GM12878 (cell line): ENCODE measurements at regions not wholly inside any gene's neighbourhood (a gene's known extent, or its start where the extent isn't known, plus 50 kb on each side); places are given as distances from the start of the nearest gene placed in this dataset.
A peak's percentile ranks its signal among the peaks of the same experiment; 100 is the strongest.

Source experiments
- ATAC-seq: fragments of 200-7000 bp; cut with Tn5 transposase; 3 replicates; pipeline ENCODE4 v1.9.1; 2020; ENCODE audit warnings: mild to moderate bottlenecking, moderate library complexity
- BruUV-seq: library from RNA; stranded (reverse); fragments of 400-500 nt; replicated peaks from 2 replicates; lab custom pipeline; 2021; lab: Mats Ljungman, UMichigan
- CTCF ChIA-PET: fragments of 300-600 bp; sonication (Branson Sonifier 250); formaldehyde crosslinking; extraction: SDS; loops from one replicate; lab custom pipeline; 2021; ENCODE audit warnings: inconsistent platforms; lab: Yijun Ruan, JAX
- POLR2A ChIA-PET: fragments of 350-600 bp; formaldehyde crosslinking; extraction: SDS; loops from one replicate; lab custom pipeline; 2021; ENCODE audit warnings: inconsistent platforms; lab: Charles Lee
- RAD21 ChIA-PET: fragments of 300-600 bp; sonication (Branson Sonifier 250); formaldehyde crosslinking; loops from one replicate; lab custom pipeline; 2023; ENCODE audit warnings: antibody characterized with exemption; ENCODE audit not compliant: unreplicated experiment; lab: Charles Lee
- SMC1A ChIA-PET: fragments of 300-600 bp; sonication (Branson Sonifier 250); formaldehyde crosslinking; loops from one replicate; lab custom pipeline; 2023; ENCODE audit not compliant: unreplicated experiment, uncharacterized antibody; lab: Charles Lee
- DNase-seq: peaks from one replicate; pipeline ENCODE4 v3.0.0-alpha.2; 2011; ENCODE audit warnings: low read depth, low spot score
- FAIRE-seq: peaks from 3 replicates; lab custom pipeline; 2011; peaks lifted over from hg19 to GRCh38; lab: Jason Lieb, UNC
- H2AFZ ChIP-seq: 2 replicates; pipeline ENCODE4 v1.6.0; 2011; ENCODE audit warnings: low read depth, low read length, control low read depth; ENCODE audit not compliant: control insufficient read depth
- H3K27ac ChIP-seq: 2 replicates; pipeline ENCODE4 v1.5.1; 2011; ENCODE audit warnings: control low read depth; ENCODE audit not compliant: control insufficient read depth, insufficient read depth
- H3K27me3 ChIP-seq, 2 experiments: replicated peaks in 1 of 2; 2 replicates each; pipeline versions ENCODE4 v1.6.0 to v1.6.1; 2011; ENCODE audit warnings: low read length in 1 of 2; ENCODE audit not compliant: control insufficient read depth in 2 of 2, insufficient read depth in 2 of 2
- H3K36me3 ChIP-seq, 2 experiments: 2 replicates each; pipeline ENCODE4 v1.5.1; 2011; ENCODE audit warnings: low read length in 1 of 2; ENCODE audit not compliant: control insufficient read depth in 2 of 2, insufficient read depth in 2 of 2
- H3K4me1 ChIP-seq: 2 replicates; pipeline ENCODE4 v1.6.1; 2011; ENCODE audit warnings: mild to moderate bottlenecking, low read length, moderate library complexity, mixed read lengths; ENCODE audit not compliant: control insufficient read depth, insufficient read depth
- H3K4me2 ChIP-seq: 2 replicates; pipeline ENCODE4 v1.6.0; 2011; ENCODE audit warnings: control low read depth; ENCODE audit not compliant: control insufficient read depth, insufficient read depth
- H3K4me3 ChIP-seq: fragments of 200-600 bp; sonication (generic); 2 replicates; pipeline ENCODE4 v1.5.1; 2016
- H3K79me2 ChIP-seq: 2 replicates; pipeline ENCODE4 v1.6.0; 2011; ENCODE audit warnings: low read length; ENCODE audit not compliant: control insufficient read depth, insufficient read depth
- H3K9ac ChIP-seq: 2 replicates; pipeline ENCODE4 v1.8.0; 2011; ENCODE audit warnings: low read length, control low read depth, mixed read lengths; ENCODE audit not compliant: control insufficient read depth, insufficient read depth
- H3K9me3 ChIP-seq: replicated peaks from 3 replicates; pipeline ENCODE4 v1.5.1; 2011; ENCODE audit warnings: mild to moderate bottlenecking, low read length; ENCODE audit not compliant: control insufficient read depth, insufficient read depth
- H4K20me1 ChIP-seq: 2 replicates; pipeline ENCODE4 v1.6.0; 2011; ENCODE audit not compliant: control insufficient read depth, insufficient read depth
- CEBPZ ChIP-seq: fragments of 150-350 bp; IDR thresholded peaks from 2 replicates; pipeline ENCODE4 v1.6.1; 2016; ENCODE audit warnings: low read depth, low read length
- CHD1 ChIP-seq: IDR thresholded peaks from 2 replicates; pipeline ENCODE4 v1.6.1; 2012; ENCODE audit warnings: low read depth, low read length, improper control_type of control experiment
- IRF5 ChIP-seq: fragments of 450-650 bp; IDR thresholded peaks from 2 replicates; pipeline ENCODE4 v1.6.1; 2017; ENCODE audit warnings: borderline replicate concordance
- MLLT1 ChIP-seq: fragments of 450-650 bp; IDR thresholded peaks from 2 replicates; pipeline ENCODE4 v1.6.1; 2016; ENCODE audit warnings: mild to moderate bottlenecking
- MTA3 ChIP-seq: IDR thresholded peaks from 2 replicates; pipeline ENCODE4 v1.6.1; 2012; ENCODE audit warnings: low read length, inconsistent platforms, borderline replicate concordance
- RAD21 ChIP-seq: IDR thresholded peaks from 2 replicates; pipeline ENCODE4 v1.6.1; 2011; ENCODE audit warnings: mild to moderate bottlenecking, low read depth, low read length, moderate library complexity; ENCODE audit not compliant: insufficient read depth
- SMAD1 ChIP-seq: fragments of 450-650 bp; IDR thresholded peaks from 2 replicates; pipeline ENCODE4 v1.6.1; 2018; ENCODE audit warnings: mild to moderate bottlenecking, low read depth; ENCODE audit not compliant: partially characterized antibody
- SMC3 ChIP-seq: IDR thresholded peaks from 2 replicates; pipeline ENCODE4 v1.6.1; 2011; ENCODE audit warnings: low read length, improper control_type of control experiment, borderline replicate concordance
- ZNF384 ChIP-seq: IDR thresholded peaks from 2 replicates; pipeline ENCODE4 v1.6.1; 2012; ENCODE audit warnings: low read depth, mild to moderate bottlenecking, low read length, improper control_type of control experiment, borderline replicate concordance
- WGBS: methylation state at CpG from one replicate; pipeline ENCODE4 v1.1.6; 2016; ENCODE audit warnings: low lambda C conversion rate; ENCODE audit not compliant: insufficient replicate concordance, insufficient coverage; ENCODE audit errors: missing lambda C conversion rate; 5-methylcytosine and 5-hydroxymethylcytosine counted together
- in situ Hi-C: fragments of 300-500 bp; cut with MboI; formaldehyde crosslinking; loops from 9 replicates; pipeline ENCODE4 v1.14.3; 2018; ENCODE audit warnings: mixed read lengths
- intact Hi-C: fragments of 100-400 bp; cut with micrococcal nuclease; formaldehyde crosslinking; loops from one replicate; pipeline ENCODE4 v1.14.2; 2022; ENCODE audit not compliant: unreplicated experiment
- TF ChIP-seq, protein P1 (sequence below), 3 experiments: IDR thresholded peaks in 2 of 3; conservative IDR thresholded peaks in 1 of 3; 2 replicates each; pipeline ENCODE4 v1.5.1; 2011; ENCODE audit warnings: low read depth in 3 of 3, low read length in 3 of 3, mild to moderate bottlenecking in 3 of 3, control low read depth in 2 of 3, moderate library complexity in 2 of 3, inconsistent platforms in 1 of 3, mixed read lengths in 1 of 3; ENCODE audit not compliant: control insufficient read depth in 2 of 3, insufficient read depth in 1 of 3; ENCODE audit errors: extremely low read depth in 1 of 3
- TF ChIP-seq, protein P2 (sequence below): IDR thresholded peaks from 2 replicates; pipeline ENCODE4 v1.6.1; 2012; ENCODE audit warnings: low read depth, low read length, improper control_type of control experiment

DNA sequence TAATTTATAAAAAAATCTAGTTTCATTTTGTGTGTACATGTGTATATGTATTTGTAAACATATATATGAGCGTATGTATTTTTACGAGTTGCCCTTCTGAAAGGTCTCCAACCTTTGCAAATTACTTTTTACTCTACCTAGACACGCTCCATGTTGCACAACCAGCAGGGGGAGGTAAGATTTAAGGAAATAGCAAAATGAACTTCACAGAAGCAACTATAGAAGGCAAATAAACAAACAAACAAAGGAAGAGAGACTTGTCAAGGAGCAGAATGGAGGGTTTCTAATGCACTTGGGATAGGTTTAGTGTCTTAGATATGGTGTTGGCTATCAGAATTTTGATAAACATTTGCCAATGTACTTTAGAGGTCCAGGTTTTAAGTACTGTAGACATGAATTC is 820.5 kb upstream of the POU3F3 start:
- no TSS peak for BruUV-seq
- ATAC-seq = no peak
- Histone ChIP-seq H3K27ac (no peak overlapping the region), H3K9me3 (no peaks in the 10 kb centered on the region), H3K9ac (no peak overlapping the region), H3K4me3 (no peak overlapping the region), H4K20me1 (no peaks in the 10 kb centered on the region), H3K4me2 (no peak overlapping the region)
- in situ Hi-C loops = loop anchor here (25.0 kb wide), 1 partner anchor 829 kb away; the partner anchor contains the start of gene POU3F3
- CTCF ChIA-PET = interaction anchor here (0.8 to 1.2 kb wide), 3 partner anchors 85 to 816 kb away, joined by 3 to 5 read pairs (median 3); no protein-coding TSS in a partner anchor
- TF ChIP-seq, protein P1, sequence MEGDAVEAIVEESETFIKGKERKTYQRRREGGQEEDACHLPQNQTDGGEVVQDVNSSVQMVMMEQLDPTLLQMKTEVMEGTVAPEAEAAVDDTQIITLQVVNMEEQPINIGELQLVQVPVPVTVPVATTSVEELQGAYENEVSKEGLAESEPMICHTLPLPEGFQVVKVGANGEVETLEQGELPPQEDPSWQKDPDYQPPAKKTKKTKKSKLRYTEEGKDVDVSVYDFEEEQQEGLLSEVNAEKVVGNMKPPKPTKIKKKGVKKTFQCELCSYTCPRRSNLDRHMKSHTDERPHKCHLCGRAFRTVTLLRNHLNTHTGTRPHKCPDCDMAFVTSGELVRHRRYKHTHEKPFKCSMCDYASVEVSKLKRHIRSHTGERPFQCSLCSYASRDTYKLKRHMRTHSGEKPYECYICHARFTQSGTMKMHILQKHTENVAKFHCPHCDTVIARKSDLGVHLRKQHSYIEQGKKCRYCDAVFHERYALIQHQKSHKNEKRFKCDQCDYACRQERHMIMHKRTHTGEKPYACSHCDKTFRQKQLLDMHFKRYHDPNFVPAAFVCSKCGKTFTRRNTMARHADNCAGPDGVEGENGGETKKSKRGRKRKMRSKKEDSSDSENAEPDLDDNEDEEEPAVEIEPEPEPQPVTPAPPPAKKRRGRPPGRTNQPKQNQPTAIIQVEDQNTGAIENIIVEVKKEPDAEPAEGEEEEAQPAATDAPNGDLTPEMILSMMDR (IDR thresholded peaks at IDR 0.05 in 2 of 3, conservative IDR thresholded peaks at IDR 0.05 in 1 of 3; ENCODE audit: control insufficient read depth in 2 of 3, extremely low read depth in 1 of 3, insufficient read depth in 1 of 3, low read depth in 3 of 3, low read length in 3 of 3) = peak; percentile 9 to 37 (median 36); a peak in 3 of 6 replicates
- TF ChIP-seq ZNF384 (no peak), CHD1 (no peak), SMC3 (peak; percentile 21; the same call in 1 of the 2 replicates), MLLT1 (no peak), SMAD1 (no peak), CEBPZ (no peak), MTA3 (no peak), IRF5 (no peak), RAD21 (peak; percentile 50)
- TF ChIP-seq, protein P2, sequence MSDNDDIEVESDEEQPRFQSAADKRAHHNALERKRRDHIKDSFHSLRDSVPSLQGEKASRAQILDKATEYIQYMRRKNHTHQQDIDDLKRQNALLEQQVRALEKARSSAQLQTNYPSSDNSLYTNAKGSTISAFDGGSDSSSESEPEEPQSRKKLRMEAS = no peak
- TF ChIP-seq, all 136 proteins: peak for 3
- WGBS = 2% methylated on average over 3 of the region's 3 CpGs
- no peak for FAIRE-seq
- no peaks in the 10 kb centered on the region for H3K36me3 ChIP-seq
- H2AFZ ChIP-seq = no peak overlapping the region
- ChIA-PET RAD21 (no interaction called here), SMC1A (no interaction called here), POLR2A (no interaction called here)
- intact Hi-C loops = loop anchor here (2.0 to 5.0 kb wide), 2 partner anchors 379 to 814 kb away; no protein-coding TSS in a partner anchor
- H3K79me2 ChIP-seq = no peaks in the 10 kb centered on the region
- H3K4me1 ChIP-seq = no peaks in the 10 kb centered on the region
- DNase-seq = no peak
- H3K27me3 ChIP-seq = no peaks in the 10 kb centered on the region
